ENCODE measurements at regions not wholly inside any gene's neighbourhood (a gene's known extent, or its start where the extent isn't known, plus 50 kb on each side); places are given as distances from the start of the nearest gene placed in this dataset.

DNA sequence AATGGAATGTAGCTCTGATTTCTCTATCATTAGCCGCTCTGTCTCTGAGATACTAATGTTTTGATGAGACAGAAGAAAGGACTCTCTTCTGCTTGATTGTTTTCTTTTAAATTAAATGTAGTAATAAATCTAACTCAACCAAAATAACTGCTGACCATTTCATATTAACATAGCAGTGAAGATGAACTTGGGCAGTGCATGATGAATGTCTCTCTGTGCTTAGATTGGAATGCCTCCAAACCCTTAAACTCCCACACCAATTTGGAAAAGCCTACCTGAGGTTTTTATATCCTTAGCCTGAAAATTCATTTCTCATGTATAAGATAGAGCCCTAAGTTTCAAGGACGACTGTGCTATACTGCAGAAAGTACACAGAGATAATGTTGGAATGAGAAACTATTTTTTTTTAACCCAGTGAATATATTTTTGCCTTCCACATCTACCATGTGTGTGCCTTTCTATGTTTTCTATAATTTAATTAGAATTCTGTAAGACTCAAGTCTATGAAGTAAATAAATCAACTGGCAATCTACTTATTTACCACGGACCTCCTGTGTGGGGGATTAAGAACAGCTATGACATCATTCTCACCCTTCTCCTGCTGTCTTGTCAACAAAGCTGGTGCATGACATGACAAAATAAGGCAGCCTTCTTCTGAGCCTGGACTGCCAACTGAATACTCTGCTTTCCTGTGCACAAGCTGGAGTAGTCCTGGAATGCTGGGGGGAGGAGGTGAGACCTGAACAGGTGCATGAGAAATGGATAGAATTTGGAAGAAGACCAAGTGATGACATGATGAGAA is 155.5 kb downstream of the FGF9 start (continued):
- TF ChIP-seq, protein P1, sequence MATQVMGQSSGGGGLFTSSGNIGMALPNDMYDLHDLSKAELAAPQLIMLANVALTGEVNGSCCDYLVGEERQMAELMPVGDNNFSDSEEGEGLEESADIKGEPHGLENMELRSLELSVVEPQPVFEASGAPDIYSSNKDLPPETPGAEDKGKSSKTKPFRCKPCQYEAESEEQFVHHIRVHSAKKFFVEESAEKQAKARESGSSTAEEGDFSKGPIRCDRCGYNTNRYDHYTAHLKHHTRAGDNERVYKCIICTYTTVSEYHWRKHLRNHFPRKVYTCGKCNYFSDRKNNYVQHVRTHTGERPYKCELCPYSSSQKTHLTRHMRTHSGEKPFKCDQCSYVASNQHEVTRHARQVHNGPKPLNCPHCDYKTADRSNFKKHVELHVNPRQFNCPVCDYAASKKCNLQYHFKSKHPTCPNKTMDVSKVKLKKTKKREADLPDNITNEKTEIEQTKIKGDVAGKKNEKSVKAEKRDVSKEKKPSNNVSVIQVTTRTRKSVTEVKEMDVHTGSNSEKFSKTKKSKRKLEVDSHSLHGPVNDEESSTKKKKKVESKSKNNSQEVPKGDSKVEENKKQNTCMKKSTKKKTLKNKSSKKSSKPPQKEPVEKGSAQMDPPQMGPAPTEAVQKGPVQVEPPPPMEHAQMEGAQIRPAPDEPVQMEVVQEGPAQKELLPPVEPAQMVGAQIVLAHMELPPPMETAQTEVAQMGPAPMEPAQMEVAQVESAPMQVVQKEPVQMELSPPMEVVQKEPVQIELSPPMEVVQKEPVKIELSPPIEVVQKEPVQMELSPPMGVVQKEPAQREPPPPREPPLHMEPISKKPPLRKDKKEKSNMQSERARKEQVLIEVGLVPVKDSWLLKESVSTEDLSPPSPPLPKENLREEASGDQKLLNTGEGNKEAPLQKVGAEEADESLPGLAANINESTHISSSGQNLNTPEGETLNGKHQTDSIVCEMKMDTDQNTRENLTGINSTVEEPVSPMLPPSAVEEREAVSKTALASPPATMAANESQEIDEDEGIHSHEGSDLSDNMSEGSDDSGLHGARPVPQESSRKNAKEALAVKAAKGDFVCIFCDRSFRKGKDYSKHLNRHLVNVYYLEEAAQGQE (tag by site-specific recombination; IDR thresholded peaks at IDR 0.05) = no peak
- TF ChIP-seq PRDM2 (tag by site-specific recombination; IDR thresholded peaks at IDR 0.05; ENCODE audit: borderline replicate concordance) (no peak), KLF10 (tag by site-specific recombination; IDR thresholded peaks at IDR 0.05) (no peak), ZNF521 (tag by site-specific recombination; IDR thresholded peaks at IDR 0.05) (no peak), ZFP69B (tag by site-specific recombination; IDR thresholded peaks at IDR 0.05) (no peak), ZNF76 (tag by site-specific recombination; IDR thresholded peaks at IDR 0.05; ENCODE audit: borderline replicate concordance, low read depth) (no peak), ZNF341 (tag by site-specific recombination; IDR thresholded peaks at IDR 0.05; ENCODE audit: low read depth) (no peak), TRIM28 (IDR thresholded peaks at IDR 0.05; ENCODE audit: borderline replicate concordance, low read length) (no peak), ZNF501 (tag by site-specific recombination; IDR thresholded peaks at IDR 0.05) (no peak), SP3 (tag by site-specific recombination; IDR thresholded peaks at IDR 0.05) (no peak), ZNF148 (tag by site-specific recombination; IDR thresholded peaks at IDR 0.05; ENCODE audit: borderline replicate concordance) (no peak), SP2 (tag by site-specific recombination; IDR thresholded peaks at IDR 0.05) (no peak), ZNF555 (tag by site-specific recombination; conservative IDR thresholded peaks at IDR 0.05) (no peak), ZNF571 (tag by site-specific recombination; IDR thresholded peaks at IDR 0.05) (no peak), ZNF274 (IDR thresholded peaks at IDR 0.05; ENCODE audit: low read length) (no peak), ZNF274 (tag by site-specific recombination; IDR thresholded peaks at IDR 0.05; ENCODE audit: borderline replicate concordance) (no peak), ZNF362 (tag by site-specific recombination; IDR thresholded peaks at IDR 0.05) (0 out of 2 replicates have a peak, but pooled peaks have one; percentile 18), ZNF629 (tag by site-specific recombination; IDR thresholded peaks at IDR 0.05) (peak; percentile 90), ZNF596 (tag by site-specific recombination; IDR thresholded peaks at IDR 0.05) (no peak)
- TF ChIP-seq, protein P2, sequence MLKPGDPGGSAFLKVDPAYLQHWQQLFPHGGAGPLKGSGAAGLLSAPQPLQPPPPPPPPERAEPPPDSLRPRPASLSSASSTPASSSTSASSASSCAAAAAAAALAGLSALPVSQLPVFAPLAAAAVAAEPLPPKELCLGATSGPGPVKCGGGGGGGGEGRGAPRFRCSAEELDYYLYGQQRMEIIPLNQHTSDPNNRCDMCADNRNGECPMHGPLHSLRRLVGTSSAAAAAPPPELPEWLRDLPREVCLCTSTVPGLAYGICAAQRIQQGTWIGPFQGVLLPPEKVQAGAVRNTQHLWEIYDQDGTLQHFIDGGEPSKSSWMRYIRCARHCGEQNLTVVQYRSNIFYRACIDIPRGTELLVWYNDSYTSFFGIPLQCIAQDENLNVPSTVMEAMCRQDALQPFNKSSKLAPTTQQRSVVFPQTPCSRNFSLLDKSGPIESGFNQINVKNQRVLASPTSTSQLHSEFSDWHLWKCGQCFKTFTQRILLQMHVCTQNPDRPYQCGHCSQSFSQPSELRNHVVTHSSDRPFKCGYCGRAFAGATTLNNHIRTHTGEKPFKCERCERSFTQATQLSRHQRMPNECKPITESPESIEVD (tag by site-specific recombination; IDR thresholded peaks at IDR 0.05) = peak; percentile 78
- TF ChIP-seq, protein P3, sequence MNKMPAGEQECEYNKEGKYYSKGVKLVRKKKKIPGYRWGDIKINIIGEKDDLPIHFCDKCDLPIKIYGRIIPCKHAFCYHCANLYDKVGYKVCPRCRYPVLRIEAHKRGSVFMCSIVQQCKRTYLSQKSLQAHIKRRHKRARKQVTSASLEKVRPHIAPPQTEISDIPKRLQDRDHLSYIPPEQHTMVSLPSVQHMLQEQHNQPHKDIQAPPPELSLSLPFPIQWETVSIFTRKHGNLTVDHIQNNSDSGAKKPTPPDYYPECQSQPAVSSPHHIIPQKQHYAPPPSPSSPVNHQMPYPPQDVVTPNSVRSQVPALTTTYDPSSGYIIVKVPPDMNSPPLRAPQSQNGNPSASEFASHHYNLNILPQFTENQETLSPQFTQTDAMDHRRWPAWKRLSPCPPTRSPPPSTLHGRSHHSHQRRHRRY (tag by site-specific recombination; IDR thresholded peaks at IDR 0.05) = no peak
